ENCODE measurements at regions not wholly inside any gene's neighbourhood (a gene's known extent, or its start where the extent isn't known, plus 50 kb on each side); places are given as distances from the start of the nearest gene placed in this dataset.

- Histone ChIP-seq H3K9me3 (no peaks in the 10 kb centered on the region), H3K4me3 (ENCODE audit: low read depth in 2 of 2, low read length in 1 of 2) (no peak overlapping the region), H3K36me3 (replicated peaks in 1 of 2; ENCODE audit: control insufficient read depth in 1 of 2, insufficient read depth in 2 of 2, low read length in 1 of 2) (no peaks in the 10 kb centered on the region), H3F3A (replicated peaks; ENCODE audit: insufficient read depth) (peaks cover 28% of the 10 kb centered on the region), H3K9ac (no peak overlapping the region), H3K9me2 (no peaks in the 10 kb centered on the region), H3K27me3 (ENCODE audit: insufficient read depth) (no peaks in the 10 kb centered on the region), H3K4me2 (no peak overlapping the region), H3K4me1 (ENCODE audit: control insufficient read depth in 1 of 2, insufficient read depth in 2 of 2, low read depth in 1 of 2, low read length in 1 of 2) (peaks cover 9 to 48% of the 10 kb centered on the region in 2 experiments), H4K20me1 (ENCODE audit: insufficient read depth) (no peaks in the 10 kb centered on the region), H2AFZ (ENCODE audit: low read depth) (no peak overlapping the region), H3K79me2 (ENCODE audit: insufficient read depth) (no peaks in the 10 kb centered on the region), H3K27ac (ENCODE audit: low read depth in 2 of 2, low read length in 1 of 2) (no peak overlapping the region)
- ChIA-PET CTCF (interaction anchor here (1.2 kb wide), 2 partner anchors 9 to 331 kb away, joined by 3 read pairs; no protein-coding TSS in a partner anchor), POLR2A (no interaction called here)
- TF ChIP-seq EP300 (IDR thresholded peaks at IDR 0.05; ENCODE audit: borderline replicate concordance in 1 of 2, low read depth in 1 of 2, low read length in 1 of 2) (no peak), MXI1 (IDR thresholded peaks at IDR 0.05; ENCODE audit: low read depth, low read length) (no peak), RXRA (IDR thresholded peaks at IDR 0.05; ENCODE audit: borderline replicate concordance, low read depth) (no peak), SIN3A (IDR thresholded peaks at IDR 0.05; ENCODE audit: borderline replicate concordance, low read depth, low read length) (no peak), FOSL2 (IDR thresholded peaks at IDR 0.05; ENCODE audit: borderline replicate concordance, low read depth) (no peak), MEF2A (IDR thresholded peaks at IDR 0.05; ENCODE audit: borderline replicate concordance, low read depth) (no peak), NRF1 (IDR thresholded peaks at IDR 0.05; ENCODE audit: low read depth, low read length) (no peak), GATA2 (CRISPR knock-in tag; IDR thresholded peaks at IDR 0.05) (no peak), CHD2 (IDR thresholded peaks at IDR 0.05; ENCODE audit: low read length, partially characterized antibody) (no peak), POLR2AphosphoS5 (IDR thresholded peaks at IDR 0.05; ENCODE audit: low read depth, low read length) (no peak), SMC3 (IDR thresholded peaks at IDR 0.05; ENCODE audit: low read depth, low read length) (no peak), GABPA (IDR thresholded peaks at IDR 0.05; ENCODE audit: low read depth) (no peak), CTCF (IDR thresholded peaks at IDR 0.05) (no peak)
- TF ChIP-seq, protein P1, sequence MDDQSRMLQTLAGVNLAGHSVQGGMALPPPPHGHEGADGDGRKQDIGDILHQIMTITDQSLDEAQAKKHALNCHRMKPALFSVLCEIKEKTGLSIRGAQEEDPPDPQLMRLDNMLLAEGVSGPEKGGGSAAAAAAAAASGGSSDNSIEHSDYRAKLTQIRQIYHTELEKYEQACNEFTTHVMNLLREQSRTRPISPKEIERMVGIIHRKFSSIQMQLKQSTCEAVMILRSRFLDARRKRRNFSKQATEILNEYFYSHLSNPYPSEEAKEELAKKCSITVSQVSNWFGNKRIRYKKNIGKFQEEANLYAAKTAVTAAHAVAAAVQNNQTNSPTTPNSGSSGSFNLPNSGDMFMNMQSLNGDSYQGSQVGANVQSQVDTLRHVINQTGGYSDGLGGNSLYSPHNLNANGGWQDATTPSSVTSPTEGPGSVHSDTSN (IDR thresholded peaks at IDR 0.05): no peak
- no peak for DNase-seq
- WGBS (ENCODE audit: low lambda C conversion rate): 81% methylated on average over 4 of the region's 4 CpGs
Measured at GRCh38 chr4:13986548-13986947, 359.0 kb upstream of the BOD1L1 start.

All from SK-N-SH (cell line).